ENCODE measurements at regions not wholly inside any gene's neighbourhood (a gene's known extent, or its start where the extent isn't known, plus 50 kb on each side); places are given as distances from the start of the nearest gene placed in this dataset.

DNA sequence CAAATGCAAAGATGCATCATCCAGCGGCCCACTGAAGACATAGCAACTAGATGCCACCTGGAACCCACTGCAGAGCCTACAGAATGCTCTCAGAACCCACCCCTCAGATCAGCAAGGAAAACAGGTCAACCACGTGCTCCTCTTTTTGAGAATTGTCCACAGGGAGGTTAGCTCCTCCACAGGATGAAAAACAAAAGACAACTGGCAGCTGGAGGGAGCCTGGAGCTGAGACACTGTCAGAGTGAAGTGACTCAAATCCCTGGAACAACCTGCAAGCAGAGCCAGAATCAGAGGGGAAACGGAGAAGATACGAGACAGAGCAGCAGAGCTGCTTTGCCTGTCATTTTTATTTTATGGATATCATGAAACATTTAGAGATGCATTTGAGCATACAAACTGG lies 277.6 kb downstream of the GASK1B start:
- TF ChIP-seq CTCF (IDR thresholded peaks at IDR 0.05; ENCODE audit: extremely low read depth, insufficient read depth, missing control alignments): no peak
- in situ Hi-C loops (cut with MboI; ENCODE audit: low pct_unique_long_range_greater_than_20kb, low sequenced_read_pairs, unreplicated experiment): no loop called here
- DNase-seq (ENCODE audit: low spot score): no peak

- no peak for DNase-seq (ENCODE audit: low spot score)
- in situ Hi-C loops (cut with MboI; ENCODE audit: low pct_unique_long_range_greater_than_20kb, low sequenced_read_pairs, unreplicated experiment): no loop called here
- TF ChIP-seq CTCF (IDR thresholded peaks at IDR 0.05; ENCODE audit: extremely low read depth, insufficient read depth, missing control alignments): no peak
These were observed 283.0 kb downstream of the GASK1B start for GRCh38 chr4:157889788-157890187.

- in situ Hi-C loops (cut with MboI; ENCODE audit: low pct_unique_long_range_greater_than_20kb, low sequenced_read_pairs, unreplicated experiment): no loop called here
- DNase-seq (ENCODE audit: low spot score): no peak
- TF ChIP-seq CTCF (IDR thresholded peaks at IDR 0.05; ENCODE audit: extremely low read depth, insufficient read depth, missing control alignments): no peak
These were observed 284.5 kb downstream of the GASK1B start for GRCh38 chr4:157888281-157888680.

DNA sequence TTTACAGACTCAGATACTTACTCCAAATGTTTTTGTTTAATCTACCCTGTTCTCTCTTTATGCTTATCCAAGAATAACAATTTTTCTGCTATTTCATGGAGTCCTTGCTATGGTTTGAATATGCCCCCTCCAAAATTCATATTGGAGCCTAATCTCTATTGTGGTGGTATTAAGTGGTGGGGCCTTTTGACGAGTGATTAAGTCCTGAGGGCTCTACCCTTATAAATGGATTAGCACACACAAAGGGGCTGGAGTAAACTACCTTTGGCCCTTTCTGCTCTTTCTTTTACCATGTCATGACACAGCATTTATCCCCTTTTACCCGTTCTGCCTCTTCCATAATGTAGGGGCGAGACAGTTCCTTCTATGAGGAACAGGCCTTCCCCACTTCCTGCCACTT lies 285.5 kb downstream of the GASK1B start:
- in situ Hi-C loops (cut with MboI; ENCODE audit: low pct_unique_long_range_greater_than_20kb, low sequenced_read_pairs, unreplicated experiment): no loop called here
- TF ChIP-seq CTCF (IDR thresholded peaks at IDR 0.05; ENCODE audit: extremely low read depth, insufficient read depth, missing control alignments): no peak
- DNase-seq (ENCODE audit: low spot score): no peak

- in situ Hi-C loops (cut with MboI; ENCODE audit: low pct_unique_long_range_greater_than_20kb, low sequenced_read_pairs, unreplicated experiment): no loop called here
- no peak for DNase-seq (ENCODE audit: low spot score)
- no peak for TF ChIP-seq CTCF (IDR thresholded peaks at IDR 0.05; ENCODE audit: extremely low read depth, insufficient read depth, missing control alignments)
These were observed 286.2 kb downstream of the GASK1B start for GRCh38 chr4:157886645-157887044.

DNA sequence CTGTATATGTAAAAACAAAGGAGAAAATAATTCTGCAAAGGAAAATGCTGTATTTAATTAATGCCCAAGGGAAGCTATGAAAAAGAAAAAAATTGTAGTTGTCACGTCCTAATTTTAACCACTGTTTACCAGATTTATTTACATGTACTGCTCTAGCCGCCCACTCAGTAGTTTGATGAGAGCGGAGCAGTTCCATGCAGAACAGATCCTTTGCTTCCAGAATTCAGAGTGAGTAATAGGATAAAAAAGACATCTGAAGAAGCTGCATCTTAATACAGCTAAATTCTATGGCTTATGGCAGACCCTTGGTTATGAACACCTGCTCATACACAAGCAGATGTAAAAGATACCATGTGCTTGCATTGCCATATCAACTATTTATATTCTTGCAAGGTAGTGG lies 287.0 kb downstream of the GASK1B start:
- in situ Hi-C loops (cut with MboI; ENCODE audit: low pct_unique_long_range_greater_than_20kb, low sequenced_read_pairs, unreplicated experiment): no loop called here
- TF ChIP-seq CTCF (IDR thresholded peaks at IDR 0.05; ENCODE audit: extremely low read depth, insufficient read depth, missing control alignments): no peak
- no peak for DNase-seq (ENCODE audit: low spot score)

DNA sequence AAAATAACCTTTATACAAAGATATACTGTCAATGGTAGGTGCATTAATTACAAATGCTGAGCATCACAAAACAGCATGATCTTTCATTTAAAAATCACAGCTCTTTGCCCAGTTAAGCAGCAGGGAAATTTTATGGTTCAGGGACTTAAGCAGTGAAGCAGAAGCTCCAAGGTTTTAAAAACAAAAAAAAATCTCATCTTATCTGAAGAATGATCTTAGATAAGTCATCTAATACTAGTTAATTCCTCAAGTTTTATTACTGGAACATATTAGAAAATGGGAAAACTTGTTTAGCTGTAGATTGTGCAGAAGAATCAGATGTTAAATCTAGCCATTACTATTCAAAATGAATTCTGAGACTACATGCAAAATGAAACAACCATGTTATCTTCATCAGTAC lies 289.9 kb downstream of the GASK1B start:
- DNase-seq (ENCODE audit: low spot score): no peak
- in situ Hi-C loops (cut with MboI; ENCODE audit: low pct_unique_long_range_greater_than_20kb, low sequenced_read_pairs, unreplicated experiment): no loop called here
- TF ChIP-seq CTCF (IDR thresholded peaks at IDR 0.05; ENCODE audit: extremely low read depth, insufficient read depth, missing control alignments): no peak

Measured in GM13977 (cell line).